SK-N-SH (cell line): ENCODE measurements at regions not wholly inside any gene's neighbourhood (a gene's known extent, or its start where the extent isn't known, plus 50 kb on each side); places are given as distances from the start of the nearest gene placed in this dataset.

Source experiments
- CTCF ChIA-PET: fragments of 300-600, 350-600 bp; formaldehyde crosslinking; extraction: SDS; loops from one replicate; lab custom pipeline; 2021; lab: Yijun Ruan, JAX
- POLR2A ChIA-PET: fragments of 350-600 bp; sonication (Branson Sonifier 250); formaldehyde crosslinking; extraction: SDS; loops from one replicate; lab custom pipeline; 2020; ENCODE audit warnings: antibody characterized with exemption, inconsistent platforms; lab: Yijun Ruan, JAX
- DNase-seq: peaks from one replicate; pipeline ENCODE4 v3.0.0; 2012
- H2AFZ ChIP-seq: fragments of 200-600 bp; sonication (generic); 2 replicates; pipeline ENCODE4 v1.8.1; 2016; ENCODE audit warnings: antibody characterized with exemption, mild to moderate bottlenecking, low read depth
- H3F3A ChIP-seq: fragments of 200-600 bp; sonication (generic); replicated peaks from 2 replicates; pipeline ENCODE3; 2016; ENCODE audit warnings: antibody characterized with exemption, mild to moderate bottlenecking; ENCODE audit not compliant: insufficient read depth
- H3K27ac ChIP-seq, 2 experiments: fragments of 200-500 bp in 1 of 2; fragments of 200-600 bp in 1 of 2; sonication (Bioruptor generic) in 1 of 2; sonication (generic), shearing (Covaris generic) in 1 of 2; 2 replicates each; pipeline versions ENCODE4 v1.5.1 to v1.6.1; 2014 to 2016; ENCODE audit warnings: low read depth in 2 of 2, inconsistent platforms in 1 of 2, low read length in 1 of 2, mild to moderate bottlenecking in 1 of 2, mixed read lengths in 1 of 2
- H3K27me3 ChIP-seq: fragments of 200-600 bp; sonication (generic), shearing (Covaris generic); 2 replicates; pipeline ENCODE4 v1.6.1; 2016; ENCODE audit warnings: mixed run types; ENCODE audit not compliant: insufficient read depth
- H3K36me3 ChIP-seq, 2 experiments: fragments of 200-500 bp in 1 of 2; fragments of 200-600 bp in 1 of 2; sonication (Bioruptor generic) in 1 of 2; sonication (generic) in 1 of 2; replicated peaks in 1 of 2; 2 replicates each; pipeline versions ENCODE3 to v1.5.1; 2014 to 2016; ENCODE audit warnings: low read length in 1 of 2, mild to moderate bottlenecking in 1 of 2; ENCODE audit not compliant: insufficient read depth in 2 of 2, control insufficient read depth in 1 of 2
- H3K4me1 ChIP-seq, 2 experiments: fragments of 200-500 bp in 1 of 2; fragments of 200-600 bp in 1 of 2; sonication (Bioruptor generic) in 1 of 2; sonication (generic), shearing (Covaris generic) in 1 of 2; 2 replicates each; pipeline versions ENCODE4 v1.5.1 to v1.6.1; 2014 to 2016; ENCODE audit warnings: low read depth in 1 of 2, low read length in 1 of 2, mixed run types in 1 of 2; ENCODE audit not compliant: insufficient read depth in 2 of 2, control insufficient read depth in 1 of 2
- H3K4me2 ChIP-seq: fragments of 200-600 bp; sonication (generic), shearing (Covaris generic); 2 replicates; pipeline ENCODE4 v1.6.1; 2017; ENCODE audit warnings: mixed run types
- H3K4me3 ChIP-seq, 2 experiments: fragments of 200-500 bp in 1 of 2; fragments of 200-600 bp in 1 of 2; sonication (Bioruptor generic) in 1 of 2; sonication (generic), shearing (Covaris generic) in 1 of 2; 2 replicates each; pipeline versions ENCODE4 v1.5.1 to v1.8.1; 2014 to 2016; ENCODE audit warnings: low read depth in 2 of 2, inconsistent platforms in 1 of 2, low read length in 1 of 2, mild to moderate bottlenecking in 1 of 2, mixed read lengths in 1 of 2, moderate library complexity in 1 of 2
- H3K79me2 ChIP-seq: fragments of 200-600 bp; sonication (generic); 2 replicates; pipeline ENCODE4 v1.8.1; 2017; ENCODE audit warnings: mild to moderate bottlenecking; ENCODE audit not compliant: insufficient read depth
- H3K9ac ChIP-seq: fragments of 200-600 bp; sonication (generic); 2 replicates; pipeline ENCODE4 v1.6.1; 2017; ENCODE audit warnings: mixed run types
- H3K9me2 ChIP-seq: fragments of 200-600 bp; sonication (generic); 2 replicates; pipeline ENCODE4 v1.6.1; 2017; ENCODE audit warnings: mixed run types
- H3K9me3 ChIP-seq: fragments of 200-600 bp; sonication (generic); 2 replicates; pipeline ENCODE4 v1.6.1; 2017; ENCODE audit warnings: mixed run types, mild to moderate bottlenecking, moderate library complexity
- H4K20me1 ChIP-seq: fragments of 200-600 bp; sonication (generic); 2 replicates; pipeline ENCODE4 v1.6.1; 2017; ENCODE audit warnings: mild to moderate bottlenecking, mixed run types; ENCODE audit not compliant: insufficient read depth
- CTCF ChIP-seq: fragments of 200-600 bp; sonication (generic); IDR thresholded peaks from 2 replicates; pipeline ENCODE4 v1.6.1; 2017; ENCODE audit warnings: antibody characterized with exemption, mild to moderate bottlenecking, moderate library complexity
- EP300 ChIP-seq, 2 experiments: IDR thresholded peaks; 2 replicates each; pipeline versions ENCODE4 v1.4.0 to v1.6.1; 2012; ENCODE audit warnings: borderline replicate concordance in 1 of 2, low read depth in 1 of 2, low read length in 1 of 2
- FOSL2 ChIP-seq: IDR thresholded peaks from 2 replicates; pipeline ENCODE4 v1.4.0; 2012; ENCODE audit warnings: low read depth, mild to moderate bottlenecking, moderate library complexity, borderline replicate concordance
- FOXJ3 ChIP-seq: sonication (generic); formaldehyde crosslinking; IDR thresholded peaks from 2 replicates; pipeline ENCODE4 v1.5.1; 2020; ENCODE audit warnings: mild to moderate bottlenecking, missing genetic modification reagents
- FOXM1 ChIP-seq: IDR thresholded peaks from 2 replicates; pipeline ENCODE4 v1.4.0; 2012; ENCODE audit warnings: low read depth, mild to moderate bottlenecking
- GATA2 ChIP-seq: sonication (generic); formaldehyde crosslinking; IDR thresholded peaks from 2 replicates; pipeline ENCODE4 v1.5.0; 2020; ENCODE audit warnings: mild to moderate bottlenecking, missing genetic modification reagents
- MEF2A ChIP-seq: IDR thresholded peaks from 2 replicates; pipeline ENCODE4 v1.4.0; 2012; ENCODE audit warnings: low read depth, borderline replicate concordance
- NFIC ChIP-seq: IDR thresholded peaks from 2 replicates; pipeline ENCODE4 v1.4.0; 2012; ENCODE audit warnings: borderline replicate concordance
- NRF1 ChIP-seq: IDR thresholded peaks from 2 replicates; pipeline ENCODE4 v1.6.1; 2012; ENCODE audit warnings: low read depth, mild to moderate bottlenecking, low read length
- PBX3 ChIP-seq: IDR thresholded peaks from 2 replicates; pipeline ENCODE4; 2012
- REST ChIP-seq: IDR thresholded peaks from 2 replicates; pipeline ENCODE4 v1.6.1; 2012; ENCODE audit warnings: mild to moderate bottlenecking, low read depth, low read length, moderate library complexity
- RXRA ChIP-seq: IDR thresholded peaks from 2 replicates; pipeline ENCODE4 v1.4.0; 2012; ENCODE audit warnings: low read depth, mild to moderate bottlenecking, borderline replicate concordance
- TAF1 ChIP-seq: IDR thresholded peaks from 2 replicates; pipeline ENCODE4 v1.6.1; 2012; ENCODE audit warnings: low read depth, mild to moderate bottlenecking, low read length, moderate library complexity, borderline replicate concordance
- TEAD4 ChIP-seq: IDR thresholded peaks from 2 replicates; pipeline ENCODE4 v1.4.0; 2012; ENCODE audit warnings: mild to moderate bottlenecking, borderline replicate concordance; ENCODE audit not compliant: insufficient read depth
- USF1 ChIP-seq: IDR thresholded peaks from 2 replicates; pipeline ENCODE4 v1.4.0; 2012; ENCODE audit warnings: low read depth, borderline replicate concordance
- YY1 ChIP-seq: IDR thresholded peaks from 2 replicates; pipeline ENCODE4 v1.4.0; 2012; ENCODE audit warnings: low read depth, mild to moderate bottlenecking
- ZBTB33 ChIP-seq: IDR thresholded peaks from 2 replicates; pipeline ENCODE4 v1.4.0; 2012; ENCODE audit warnings: low read depth, borderline replicate concordance
- WGBS: methylation state at CpG from one replicate; pipeline ENCODE4 v1.1.6; 2017; ENCODE audit warnings: low lambda C conversion rate; 5-methylcytosine and 5-hydroxymethylcytosine counted together

GRCh38 chr1:18560692-18561091 lies 70.0 kb upstream of the PAX7 start:
- H3K9me2 ChIP-seq: no peaks in the 10 kb centered on the region
- H4K20me1 ChIP-seq: no peaks in the 10 kb centered on the region
- no peak for TF ChIP-seq REST
- no peak for TF ChIP-seq MEF2A
- no peak for TF ChIP-seq CTCF
- TF ChIP-seq PBX3: no peak
- TF ChIP-seq FOXJ3 (CRISPR knock-in tag): no peak
- TF ChIP-seq TEAD4: no peak
- no peak for TF ChIP-seq TAF1
- TF ChIP-seq FOXM1: no peak
- TF ChIP-seq NFIC: no peak
- no peak for TF ChIP-seq EP300 (IDR thresholded peaks at IDR 0.05; ENCODE audit: borderline replicate concordance in 1 of 2, low read depth in 1 of 2, low read length in 1 of 2)
- TF ChIP-seq USF1: no peak
- TF ChIP-seq ZBTB33: no peak
- TF ChIP-seq RXRA: no peak
- no peak for TF ChIP-seq GATA2
- TF ChIP-seq YY1: no peak
- no peak for TF ChIP-seq NRF1
- TF ChIP-seq FOSL2: no peak
- no peaks in the 10 kb centered on the region for H3K79me2 ChIP-seq
- no peak overlapping the region for H3K4me2 ChIP-seq
- no peak overlapping the region for H3K27ac ChIP-seq
- no peak overlapping the region for H2AFZ ChIP-seq
- H3K27me3 ChIP-seq: no peaks in the 10 kb centered on the region; the same call in 1 of the 2 replicates
- H3K9me3 ChIP-seq: no peaks in the 10 kb centered on the region
- POLR2A ChIA-PET: no interaction called here
- peaks cover 0 to 2% of the 10 kb centered on the region in 2 experiments; a peak in 1 of 4 replicates for H3K4me1 ChIP-seq
- no peaks in the 10 kb centered on the region for H3K36me3 ChIP-seq
- no peak for DNase-seq
- CTCF ChIA-PET: interaction anchor here (0.7 to 9.7 kb wide), 4 partner anchors 9 to 28 kb away, joined by 3 to 110 read pairs (median 30); no protein-coding TSS in a partner anchor
- 39% methylated on average over 3 of the region's 5 CpGs for WGBS
- no peak overlapping the region for H3K4me3 ChIP-seq
- no peak overlapping the region for H3K9ac ChIP-seq
- H3F3A ChIP-seq: no peaks in the 10 kb centered on the region
